Fibroblast of mammary gland (primary cell): ENCODE measurements at regions not wholly inside any gene's neighbourhood (a gene's known extent, or its start where the extent isn't known, plus 50 kb on each side); places are given as distances from the start of the nearest gene placed in this dataset.

Source experiments
- DNase-seq: peaks from one replicate; pipeline ENCODE4 v3.0.0-alpha.2; 2010; ENCODE audit warnings: low read depth
- H3K4me3 ChIP-seq: 2 replicates; pipeline ENCODE4 v1.5.1; 2011; ENCODE audit warnings: low read depth, mild to moderate bottlenecking, low read length, moderate library complexity; ENCODE audit not compliant: control insufficient read depth
- TF ChIP-seq, protein P1 (sequence below): conservative IDR thresholded peaks from 2 replicates; pipeline ENCODE4 v1.5.1; 2011; ENCODE audit warnings: low read depth, low read length, inconsistent platforms; ENCODE audit not compliant: control insufficient read depth, insufficient read depth

DNA sequence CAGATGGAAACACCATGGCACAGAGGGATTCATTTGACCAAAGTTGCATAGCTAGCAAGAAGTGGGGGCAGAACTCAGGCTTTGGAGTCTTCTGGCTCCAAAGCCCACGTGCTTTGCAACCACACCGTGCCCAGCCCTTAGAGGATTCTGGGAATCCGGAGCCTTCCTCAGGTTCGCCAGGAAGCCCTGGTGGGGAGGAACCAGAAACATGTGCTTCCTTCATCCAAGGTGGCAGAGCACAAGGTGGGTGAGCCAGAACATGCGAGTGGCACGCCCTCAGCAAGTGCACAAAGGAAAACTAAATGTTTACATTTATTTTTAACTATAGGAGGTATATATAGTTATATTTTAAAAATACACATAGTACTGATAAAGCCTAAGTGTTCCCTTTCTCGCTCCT is 151.9 kb upstream of the NECTIN1 start:
- TF ChIP-seq, protein P1, sequence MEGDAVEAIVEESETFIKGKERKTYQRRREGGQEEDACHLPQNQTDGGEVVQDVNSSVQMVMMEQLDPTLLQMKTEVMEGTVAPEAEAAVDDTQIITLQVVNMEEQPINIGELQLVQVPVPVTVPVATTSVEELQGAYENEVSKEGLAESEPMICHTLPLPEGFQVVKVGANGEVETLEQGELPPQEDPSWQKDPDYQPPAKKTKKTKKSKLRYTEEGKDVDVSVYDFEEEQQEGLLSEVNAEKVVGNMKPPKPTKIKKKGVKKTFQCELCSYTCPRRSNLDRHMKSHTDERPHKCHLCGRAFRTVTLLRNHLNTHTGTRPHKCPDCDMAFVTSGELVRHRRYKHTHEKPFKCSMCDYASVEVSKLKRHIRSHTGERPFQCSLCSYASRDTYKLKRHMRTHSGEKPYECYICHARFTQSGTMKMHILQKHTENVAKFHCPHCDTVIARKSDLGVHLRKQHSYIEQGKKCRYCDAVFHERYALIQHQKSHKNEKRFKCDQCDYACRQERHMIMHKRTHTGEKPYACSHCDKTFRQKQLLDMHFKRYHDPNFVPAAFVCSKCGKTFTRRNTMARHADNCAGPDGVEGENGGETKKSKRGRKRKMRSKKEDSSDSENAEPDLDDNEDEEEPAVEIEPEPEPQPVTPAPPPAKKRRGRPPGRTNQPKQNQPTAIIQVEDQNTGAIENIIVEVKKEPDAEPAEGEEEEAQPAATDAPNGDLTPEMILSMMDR = no peak
- DNase-seq = no peak

DNA sequence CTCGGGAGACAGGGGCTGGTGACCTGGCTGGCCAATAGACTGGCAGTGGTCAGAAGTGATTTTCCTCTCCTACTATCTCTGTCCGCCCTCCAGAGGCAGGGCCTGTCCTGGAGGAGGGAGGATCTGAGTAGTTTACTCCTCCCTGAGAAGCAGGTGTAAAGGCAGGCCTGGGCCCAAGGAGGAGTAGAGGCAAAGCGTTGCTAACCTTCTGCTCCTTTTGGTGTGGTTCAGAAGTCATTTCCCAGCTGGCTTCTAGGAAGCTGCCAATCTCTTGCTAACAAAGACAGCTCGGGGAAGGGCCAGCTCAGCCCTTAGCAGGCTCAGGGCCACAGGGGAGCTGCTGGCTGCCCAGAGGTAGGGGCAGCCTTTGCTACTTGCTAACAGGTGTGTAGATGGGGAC is 151.1 kb upstream of the NECTIN1 start:
- TF ChIP-seq, protein P1 = no peak
- no peak overlapping the region for H3K4me3 ChIP-seq
- DNase-seq = no peak

More for the DNA sequence above, 151.9 kb upstream of the NECTIN1 start:
- no peak overlapping the region for H3K4me3 ChIP-seq

DNA sequence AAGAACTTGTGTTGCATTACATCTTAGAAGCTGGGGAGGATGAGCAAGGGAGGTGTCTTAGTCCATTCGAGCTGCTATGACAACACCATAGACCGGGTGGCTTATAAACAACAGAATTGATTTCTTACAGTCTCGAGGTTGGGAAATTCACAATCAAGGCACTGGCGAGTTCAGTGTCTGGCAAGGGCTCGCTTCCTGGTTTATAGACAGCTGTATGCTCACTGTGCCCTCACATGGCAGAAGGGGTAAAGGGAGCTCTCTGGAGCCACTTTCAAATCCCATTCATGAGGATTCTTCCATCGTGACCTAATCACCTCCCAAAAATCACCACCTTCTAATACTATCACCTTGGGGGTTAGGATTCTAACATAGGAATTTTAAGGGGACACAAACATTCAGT is 150.0 kb upstream of the NECTIN1 start:
- no peak overlapping the region for H3K4me3 ChIP-seq
- TF ChIP-seq, protein P1 = no peak
- no peak for DNase-seq

DNA sequence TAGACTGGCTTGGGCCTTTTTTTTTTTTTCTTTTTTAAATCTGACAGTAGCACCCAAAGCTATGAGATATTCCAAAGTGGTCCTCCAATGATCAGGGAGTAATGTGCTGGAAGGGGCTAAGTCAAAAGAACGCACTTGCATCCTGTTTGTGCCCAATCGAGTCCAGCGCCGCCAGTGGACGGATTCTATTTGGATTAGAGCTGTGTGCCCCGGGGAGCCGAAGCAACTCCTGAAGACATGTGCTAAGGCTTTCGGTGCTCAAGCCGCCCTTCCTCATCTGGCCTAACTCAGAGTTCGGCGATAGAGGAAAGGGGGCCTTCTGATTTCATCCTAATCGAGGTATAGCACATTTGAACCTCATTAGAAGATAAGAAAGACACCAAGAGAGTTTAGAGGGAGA is 147.8 kb upstream of the NECTIN1 start:
- no peak overlapping the region for H3K4me3 ChIP-seq
- TF ChIP-seq, protein P1 = no peak
- DNase-seq = no peak

DNA sequence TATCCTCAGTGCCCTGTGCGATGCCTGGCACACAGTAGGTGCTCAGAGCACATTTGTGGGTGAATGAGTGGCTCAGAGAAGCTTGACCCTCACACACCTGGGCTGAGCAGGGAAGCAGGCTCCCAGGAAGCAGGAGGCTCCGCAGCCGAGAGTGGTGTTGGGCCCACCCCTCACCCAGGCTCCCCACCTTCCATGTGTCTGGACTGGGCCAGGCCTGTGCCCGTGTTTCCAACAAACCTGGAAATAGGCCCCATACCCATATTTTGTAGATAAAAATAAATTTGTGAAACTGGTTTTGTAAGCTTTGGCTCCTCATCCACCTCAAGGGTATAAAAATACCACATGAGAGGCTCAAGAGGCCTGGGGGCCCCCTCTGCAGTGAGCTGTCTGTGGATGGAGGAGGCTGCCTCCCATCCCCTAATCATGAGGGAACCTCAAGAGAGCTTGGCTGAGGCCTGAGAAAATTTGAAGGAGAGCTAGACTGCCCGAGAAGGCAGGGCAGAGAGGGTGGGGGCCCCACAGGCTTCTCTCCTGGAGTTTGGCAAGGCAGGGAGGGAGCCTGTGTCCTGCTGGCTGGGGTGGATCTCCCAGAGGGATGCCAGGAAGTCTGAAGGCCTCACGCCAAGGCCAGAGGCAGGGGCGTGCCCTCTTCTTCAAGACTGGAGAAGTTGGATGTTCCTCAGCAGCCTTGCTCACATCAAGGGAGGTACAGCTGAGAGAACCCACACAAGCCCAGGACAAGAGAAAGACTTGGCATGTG is 147.0 kb upstream of the NECTIN1 start:
- DNase-seq = no peak
- TF ChIP-seq, protein P1 = no peak
- H3K4me3 ChIP-seq = no peak overlapping the region

DNA sequence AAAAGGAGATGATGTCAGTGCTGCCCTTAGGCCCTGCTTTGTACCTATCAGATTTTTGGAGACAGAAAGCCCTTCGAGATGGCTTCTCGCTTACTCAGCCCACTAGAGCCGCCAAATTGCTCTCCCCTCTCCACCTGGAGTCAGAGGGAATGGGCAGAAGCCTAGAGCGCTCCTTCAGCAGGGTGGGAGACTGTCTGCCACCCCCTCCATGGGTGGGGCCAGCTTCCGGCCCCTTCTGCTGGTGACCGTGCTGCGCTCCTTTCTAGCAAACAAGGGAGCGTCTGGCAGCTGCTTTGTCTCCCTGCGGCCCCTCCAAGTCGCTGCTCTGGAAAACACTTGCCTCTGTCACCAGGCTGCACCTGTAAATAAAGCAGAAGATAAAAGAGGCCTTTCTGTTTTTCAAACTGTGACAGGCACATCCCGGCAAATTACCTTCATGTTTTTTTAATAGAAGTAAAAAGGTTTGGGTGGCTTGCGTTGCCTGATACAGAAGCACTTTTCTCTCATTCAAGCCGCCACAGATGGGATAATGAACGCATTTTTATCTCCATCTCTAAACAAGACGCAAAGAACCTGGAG is 145.7 kb upstream of the NECTIN1 start:
- no peak overlapping the region for H3K4me3 ChIP-seq
- DNase-seq = no peak
- TF ChIP-seq, protein P1 = no peak
